ENCODE measurements at regions not wholly inside any gene's neighbourhood (a gene's known extent, or its start where the extent isn't known, plus 50 kb on each side); places are given as distances from the start of the nearest gene placed in this dataset.

DNA sequence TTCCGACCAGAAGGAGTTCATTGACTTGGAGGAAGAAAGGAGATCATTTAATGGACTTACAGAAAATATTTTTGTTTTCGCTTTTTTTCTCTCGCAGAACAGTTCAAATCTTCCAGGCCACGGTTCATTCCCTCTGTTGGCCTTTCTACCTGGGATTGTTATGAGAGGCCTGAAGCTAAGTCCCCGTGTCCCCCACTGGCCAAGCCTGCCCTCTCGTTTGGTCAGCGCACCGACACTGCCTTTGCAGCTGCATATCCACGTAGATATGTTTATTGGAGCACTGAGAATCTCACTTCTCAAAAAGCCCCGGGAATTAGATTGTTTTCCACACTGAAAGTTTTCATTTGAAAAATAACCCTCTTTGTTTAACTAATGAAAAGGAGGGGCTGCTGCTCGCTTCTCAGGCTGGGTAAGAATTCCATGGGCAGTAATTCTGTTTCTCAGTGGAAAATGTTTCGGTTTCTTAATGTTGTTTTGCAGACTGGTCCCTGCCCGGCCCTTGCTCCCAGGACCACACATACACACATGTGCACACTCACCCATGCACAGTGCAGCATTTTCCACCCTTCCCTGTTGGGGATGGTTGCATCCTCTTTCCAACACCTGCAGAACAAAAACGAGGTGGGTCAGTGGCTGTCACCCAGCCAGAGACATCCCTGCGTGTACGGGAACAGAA, 655.7 kb downstream of the BNC2 start:
- no peaks in the 10 kb centered on the region for H3K79me2 ChIP-seq (ENCODE audit: control insufficient read depth, insufficient read depth, low read length, unreplicated experiment)
- H3K27ac ChIP-seq (ENCODE audit: low read depth, low read length) = no peak overlapping the region
- no peak overlapping the region for H2AFZ ChIP-seq (ENCODE audit: low read length, unreplicated experiment)
- no peak overlapping the region for H3K4me3 ChIP-seq (ENCODE audit: low read depth, low read length)
- no peaks in the 10 kb centered on the region for H3K27me3 ChIP-seq (ENCODE audit: insufficient read depth, low read length)
- peaks cover 15% of the 10 kb centered on the region for H3K4me1 ChIP-seq (ENCODE audit: control insufficient read depth, insufficient read depth, low read length, unreplicated experiment)
- H3K36me3 ChIP-seq (ENCODE audit: insufficient read depth, low read length) = no peaks in the 10 kb centered on the region

- no peaks in the 10 kb centered on the region for H3K79me2 ChIP-seq (ENCODE audit: control insufficient read depth, insufficient read depth, low read length, unreplicated experiment)
- H3K4me1 ChIP-seq (ENCODE audit: control insufficient read depth, insufficient read depth, low read length, unreplicated experiment) = peaks cover 15% of the 10 kb centered on the region
- H2AFZ ChIP-seq (ENCODE audit: low read length, unreplicated experiment) = no peak overlapping the region
- H3K4me3 ChIP-seq (ENCODE audit: low read depth, low read length) = no peak overlapping the region
- no peaks in the 10 kb centered on the region for H3K36me3 ChIP-seq (ENCODE audit: insufficient read depth, low read length)
- no peak overlapping the region for H3K27ac ChIP-seq (ENCODE audit: low read depth, low read length)
- H3K27me3 ChIP-seq (ENCODE audit: insufficient read depth, low read length) = no peaks in the 10 kb centered on the region
Observed at GRCh38 chr9:16215353-16215680, 655.2 kb downstream of the BNC2 start.

GRCh38 chr9:16217943-16218701, 652.3 kb downstream of the BNC2 start:
- Histone ChIP-seq H3K79me2 (ENCODE audit: control insufficient read depth, insufficient read depth, low read length, unreplicated experiment) (no peaks in the 10 kb centered on the region), H3K36me3 (ENCODE audit: insufficient read depth, low read length) (no peaks in the 10 kb centered on the region), H3K27ac (ENCODE audit: low read depth, low read length) (no peak overlapping the region), H3K4me3 (ENCODE audit: low read depth, low read length) (no peak overlapping the region), H2AFZ (ENCODE audit: low read length, unreplicated experiment) (no peak overlapping the region), H3K27me3 (ENCODE audit: insufficient read depth, low read length) (no peaks in the 10 kb centered on the region), H3K4me1 (ENCODE audit: control insufficient read depth, insufficient read depth, low read length, unreplicated experiment) (peaks cover 35% of the 10 kb centered on the region)

DNA sequence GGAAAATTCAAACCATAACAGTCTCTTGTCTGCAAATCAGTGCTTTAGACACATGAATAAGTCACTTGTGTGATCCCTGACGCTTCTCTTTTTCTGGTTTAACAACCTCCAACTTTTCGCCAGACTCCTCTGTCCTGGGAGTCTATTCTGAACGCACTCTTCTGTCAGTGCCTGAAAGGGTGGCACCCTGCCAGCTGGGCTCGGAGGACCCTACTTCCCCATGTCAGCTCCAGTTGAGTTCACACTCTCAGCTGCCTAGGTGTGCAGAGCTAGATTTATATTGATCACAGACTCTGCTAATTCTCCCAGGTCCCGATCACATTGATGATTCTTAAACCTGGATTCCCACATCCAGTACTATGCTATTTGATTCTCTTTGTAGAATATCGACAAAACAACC, 649.1 kb downstream of the BNC2 start:
- Histone ChIP-seq H3K27me3 (ENCODE audit: insufficient read depth, low read length) (no peaks in the 10 kb centered on the region), H3K36me3 (ENCODE audit: insufficient read depth, low read length) (no peaks in the 10 kb centered on the region), H3K4me1 (ENCODE audit: control insufficient read depth, insufficient read depth, low read length, unreplicated experiment) (peaks cover 26% of the 10 kb centered on the region), H3K4me3 (ENCODE audit: low read depth, low read length) (peak overlapping the region; percentile 34; the same call in 1 of the 2 replicates), H3K27ac (ENCODE audit: low read depth, low read length) (peak overlapping the region; percentile 24; the same call in 1 of the 2 replicates), H2AFZ (ENCODE audit: low read length, unreplicated experiment) (peak overlapping the region; percentile 26), H3K79me2 (ENCODE audit: control insufficient read depth, insufficient read depth, low read length, unreplicated experiment) (no peaks in the 10 kb centered on the region)

GRCh38 chr9:16221822-16222547, 648.5 kb downstream of the BNC2 start:
- peak overlapping the region; percentile 34; the same call in 1 of the 2 replicates for H3K4me3 ChIP-seq (ENCODE audit: low read depth, low read length)
- H2AFZ ChIP-seq (ENCODE audit: low read length, unreplicated experiment) = peak overlapping the region; percentile 66

GRCh38 chr9:16223074-16223871, 647.2 kb downstream of the BNC2 start:
- no peak overlapping the region for H3K27ac ChIP-seq (ENCODE audit: low read depth, low read length)
- H3K36me3 ChIP-seq (ENCODE audit: insufficient read depth, low read length) = no peaks in the 10 kb centered on the region
- H3K4me1 ChIP-seq (ENCODE audit: control insufficient read depth, insufficient read depth, low read length, unreplicated experiment) = peaks cover 26% of the 10 kb centered on the region
- H2AFZ ChIP-seq (ENCODE audit: low read length, unreplicated experiment) = no peak overlapping the region
- H3K27me3 ChIP-seq (ENCODE audit: insufficient read depth, low read length) = no peaks in the 10 kb centered on the region
- no peak overlapping the region for H3K4me3 ChIP-seq (ENCODE audit: low read depth, low read length)
- H3K79me2 ChIP-seq (ENCODE audit: control insufficient read depth, insufficient read depth, low read length, unreplicated experiment) = no peaks in the 10 kb centered on the region

More at GRCh38 chr9:16221822-16222547, 648.5 kb downstream of the BNC2 start:
- H3K27me3 ChIP-seq (ENCODE audit: insufficient read depth, low read length) = no peaks in the 10 kb centered on the region
- H3K79me2 ChIP-seq (ENCODE audit: control insufficient read depth, insufficient read depth, low read length, unreplicated experiment) = no peaks in the 10 kb centered on the region
- H3K27ac ChIP-seq (ENCODE audit: low read depth, low read length) = peak overlapping the region; percentile 24; the same call in 1 of the 2 replicates
- no peaks in the 10 kb centered on the region for H3K36me3 ChIP-seq (ENCODE audit: insufficient read depth, low read length)
- H3K4me1 ChIP-seq (ENCODE audit: control insufficient read depth, insufficient read depth, low read length, unreplicated experiment) = peaks cover 26% of the 10 kb centered on the region

- Histone ChIP-seq H3K4me1 (ENCODE audit: control insufficient read depth, insufficient read depth, low read length, unreplicated experiment) (no peaks in the 10 kb centered on the region), H3K79me2 (ENCODE audit: control insufficient read depth, insufficient read depth, low read length, unreplicated experiment) (no peaks in the 10 kb centered on the region), H3K27me3 (ENCODE audit: insufficient read depth, low read length) (no peaks in the 10 kb centered on the region), H3K4me3 (ENCODE audit: low read depth, low read length) (no peak overlapping the region), H3K36me3 (ENCODE audit: insufficient read depth, low read length) (no peaks in the 10 kb centered on the region), H3K27ac (ENCODE audit: low read depth, low read length) (no peak overlapping the region), H2AFZ (ENCODE audit: low read length, unreplicated experiment) (no peak overlapping the region)
Observed at GRCh38 chr9:16230731-16231130, 639.7 kb downstream of the BNC2 start.

- peak overlapping the region; percentile 54 for H3K27ac ChIP-seq (ENCODE audit: low read depth, low read length)
- no peaks in the 10 kb centered on the region for H3K79me2 ChIP-seq (ENCODE audit: control insufficient read depth, insufficient read depth, low read length, unreplicated experiment)
- H3K27me3 ChIP-seq (ENCODE audit: insufficient read depth, low read length) = no peaks in the 10 kb centered on the region
- peaks cover 30% of the 10 kb centered on the region for H3K4me1 ChIP-seq (ENCODE audit: control insufficient read depth, insufficient read depth, low read length, unreplicated experiment)
- H3K4me3 ChIP-seq (ENCODE audit: low read depth, low read length) = no peak overlapping the region
- H2AFZ ChIP-seq (ENCODE audit: low read length, unreplicated experiment) = peak overlapping the region; percentile 65
- H3K36me3 ChIP-seq (ENCODE audit: insufficient read depth, low read length) = no peaks in the 10 kb centered on the region
Observed at GRCh38 chr9:16236311-16236710, 634.2 kb downstream of the BNC2 start.

DNA sequence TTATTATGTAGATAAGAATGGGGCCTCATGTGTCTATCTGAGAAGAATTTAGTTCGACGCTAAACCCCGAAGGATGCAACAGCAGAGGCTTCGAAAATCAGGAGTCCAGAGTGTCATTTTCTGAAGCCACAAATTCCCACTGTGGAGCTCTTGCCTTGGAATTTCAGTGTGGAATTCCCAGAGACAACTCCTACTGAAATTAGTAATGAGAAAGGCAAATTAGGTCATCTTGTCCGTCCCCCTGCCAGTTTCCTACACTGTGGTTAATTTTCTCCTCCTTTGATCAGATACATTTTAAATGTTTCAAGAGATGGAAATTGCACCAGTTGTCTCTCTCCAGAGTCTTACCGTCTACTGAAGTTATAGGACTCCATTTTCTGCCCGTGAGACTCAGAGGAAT, 633.6 kb downstream of the BNC2 start:
- Histone ChIP-seq H3K4me3 (ENCODE audit: low read depth, low read length) (no peak overlapping the region; the same call in 1 of the 2 replicates), H2AFZ (ENCODE audit: low read length, unreplicated experiment) (peak overlapping the region; percentile 65), H3K27me3 (ENCODE audit: insufficient read depth, low read length) (no peaks in the 10 kb centered on the region), H3K79me2 (ENCODE audit: control insufficient read depth, insufficient read depth, low read length, unreplicated experiment) (no peaks in the 10 kb centered on the region), H3K27ac (ENCODE audit: low read depth, low read length) (peak overlapping the region; percentile 54), H3K4me1 (ENCODE audit: control insufficient read depth, insufficient read depth, low read length, unreplicated experiment) (peaks cover 35% of the 10 kb centered on the region), H3K36me3 (ENCODE audit: insufficient read depth, low read length) (no peaks in the 10 kb centered on the region)

DNA sequence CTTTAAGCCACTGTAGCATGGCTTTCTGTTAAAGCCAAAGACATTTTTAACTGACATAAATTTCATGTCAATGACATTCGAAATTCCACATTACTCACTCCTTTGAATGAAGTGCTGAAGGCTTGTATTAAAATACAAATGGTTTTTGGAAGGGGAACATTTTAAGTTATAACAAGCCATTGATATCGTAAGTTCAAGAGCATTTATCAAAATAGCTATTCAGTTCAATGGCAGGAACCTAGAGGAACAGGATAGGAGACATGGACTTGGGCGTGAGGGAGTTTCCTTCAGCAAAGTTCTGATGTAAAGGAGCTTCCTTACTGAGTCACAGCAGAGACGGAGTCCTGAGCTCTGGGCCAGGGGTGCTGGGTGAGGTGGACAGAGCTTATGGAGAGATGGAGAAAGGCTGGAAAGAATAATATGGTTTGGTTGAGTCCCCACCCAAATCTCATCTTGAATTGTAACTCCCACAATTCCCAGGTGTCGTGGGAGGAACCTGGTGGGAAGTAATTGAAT, 631.8 kb downstream of the BNC2 start:
- Histone ChIP-seq H3K79me2 (ENCODE audit: control insufficient read depth, insufficient read depth, low read length, unreplicated experiment) (no peaks in the 10 kb centered on the region), H3K27ac (ENCODE audit: low read depth, low read length) (no peak overlapping the region), H2AFZ (ENCODE audit: low read length, unreplicated experiment) (no peak overlapping the region), H3K4me3 (ENCODE audit: low read depth, low read length) (no peak overlapping the region), H3K27me3 (ENCODE audit: insufficient read depth, low read length) (no peaks in the 10 kb centered on the region), H3K36me3 (ENCODE audit: insufficient read depth, low read length) (no peaks in the 10 kb centered on the region), H3K4me1 (ENCODE audit: control insufficient read depth, insufficient read depth, low read length, unreplicated experiment) (peaks cover 41% of the 10 kb centered on the region)
